ENCODE measurements at regions not wholly inside any gene's neighbourhood (a gene's known extent, or its start where the extent isn't known, plus 50 kb on each side); places are given as distances from the start of the nearest gene placed in this dataset.

DNA sequence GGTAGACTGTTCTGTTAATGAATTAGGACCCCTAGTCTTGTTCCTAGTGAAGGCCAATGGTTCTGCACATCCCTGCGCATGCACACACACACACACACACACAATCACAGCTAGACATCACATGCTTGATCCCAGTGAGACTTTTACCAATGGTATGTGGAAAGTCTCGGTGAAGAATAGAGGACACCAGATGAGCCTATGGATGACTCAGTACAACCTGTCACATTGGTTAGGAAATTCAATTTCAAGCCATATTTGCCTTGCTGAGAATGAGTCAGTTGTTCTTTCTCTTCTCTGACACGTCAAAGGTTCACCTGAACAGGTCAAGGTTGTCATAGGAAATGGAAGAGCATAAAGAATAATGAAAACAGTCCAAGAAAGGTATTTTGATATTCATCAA, 122.0 kb downstream of the SLC17A6 start:
- no peaks in the 10 kb centered on the region for H3K9me3 ChIP-seq (ENCODE audit: control extremely low read depth in 1 of 3, control insufficient read depth in 2 of 3, insufficient read depth in 1 of 3, low read length in 2 of 3)
- Mint-ChIP-seq H3K4me1 (no peaks in the 10 kb centered on the region), H3K9me3 (ENCODE audit: insufficient read depth) (no peaks in the 10 kb centered on the region), H3K4me3 (no peak overlapping the region), H3K27ac (no peak overlapping the region), H3K27me3 (no peaks in the 10 kb centered on the region)
- DNase-seq (no peak), ATAC-seq (ENCODE audit: low read depth) (no peak)
- H3K4me3 ChIP-seq (ENCODE audit: control extremely low read depth in 1 of 5, extremely low read depth in 1 of 5, insufficient read depth in 1 of 5, low read depth in 2 of 5, low read length in 4 of 5): no peak overlapping the region
- CTCF ChIA-PET: no interaction called here
- H3K9ac ChIP-seq (ENCODE audit: low read length): no peak overlapping the region
- intact Hi-C loops (cut with micrococcal nuclease): no loop called here
- no peaks in the 10 kb centered on the region for H3K27me3 ChIP-seq (replicated peaks in 1 of 4; ENCODE audit: control extremely low read depth in 1 of 4, control insufficient read depth in 3 of 4, insufficient read depth in 4 of 4, low read length in 3 of 4)
- POLR2A ChIA-PET: no interaction called here
- no peak overlapping the region for H3K27ac ChIP-seq (ENCODE audit: low read length in 2 of 2)
- H3K4me1 ChIP-seq (ENCODE audit: control insufficient read depth in 2 of 2, insufficient read depth in 2 of 2, low read length in 2 of 2): no peaks in the 10 kb centered on the region
- no peak for TF ChIP-seq EZH2 (IDR thresholded peaks at IDR 0.05; ENCODE audit: borderline replicate concordance, insufficient read depth, low read depth, low read length, poor library complexity, severe bottlenecking)
- TF ChIP-seq, protein P1, sequence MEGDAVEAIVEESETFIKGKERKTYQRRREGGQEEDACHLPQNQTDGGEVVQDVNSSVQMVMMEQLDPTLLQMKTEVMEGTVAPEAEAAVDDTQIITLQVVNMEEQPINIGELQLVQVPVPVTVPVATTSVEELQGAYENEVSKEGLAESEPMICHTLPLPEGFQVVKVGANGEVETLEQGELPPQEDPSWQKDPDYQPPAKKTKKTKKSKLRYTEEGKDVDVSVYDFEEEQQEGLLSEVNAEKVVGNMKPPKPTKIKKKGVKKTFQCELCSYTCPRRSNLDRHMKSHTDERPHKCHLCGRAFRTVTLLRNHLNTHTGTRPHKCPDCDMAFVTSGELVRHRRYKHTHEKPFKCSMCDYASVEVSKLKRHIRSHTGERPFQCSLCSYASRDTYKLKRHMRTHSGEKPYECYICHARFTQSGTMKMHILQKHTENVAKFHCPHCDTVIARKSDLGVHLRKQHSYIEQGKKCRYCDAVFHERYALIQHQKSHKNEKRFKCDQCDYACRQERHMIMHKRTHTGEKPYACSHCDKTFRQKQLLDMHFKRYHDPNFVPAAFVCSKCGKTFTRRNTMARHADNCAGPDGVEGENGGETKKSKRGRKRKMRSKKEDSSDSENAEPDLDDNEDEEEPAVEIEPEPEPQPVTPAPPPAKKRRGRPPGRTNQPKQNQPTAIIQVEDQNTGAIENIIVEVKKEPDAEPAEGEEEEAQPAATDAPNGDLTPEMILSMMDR (IDR thresholded peaks at IDR 0.05): no peak
- H4K20me1 ChIP-seq (ENCODE audit: control insufficient read depth, insufficient read depth, low read length, poor library complexity, severe bottlenecking): no peaks in the 10 kb centered on the region
- no peaks in the 10 kb centered on the region for H3K36me3 ChIP-seq (replicated peaks in 1 of 2; ENCODE audit: control extremely low read depth in 1 of 2, control insufficient read depth in 1 of 2, extremely low read depth in 1 of 2, insufficient read depth in 2 of 2, low read length in 1 of 2)
- no peak overlapping the region for H2AFZ ChIP-seq (ENCODE audit: insufficient read depth, low read depth, low read length, poor library complexity, severe bottlenecking)
- H3K79me2 ChIP-seq (ENCODE audit: control insufficient read depth, insufficient read depth, low read length): no peaks in the 10 kb centered on the region
- no peak overlapping the region for H3K4me2 ChIP-seq (replicated peaks; ENCODE audit: low read depth, low read length, poor library complexity, severe bottlenecking)
- WGBS (ENCODE audit: insufficient coverage): 90% methylated on average over 1 of the region's 3 CpGs

DNA sequence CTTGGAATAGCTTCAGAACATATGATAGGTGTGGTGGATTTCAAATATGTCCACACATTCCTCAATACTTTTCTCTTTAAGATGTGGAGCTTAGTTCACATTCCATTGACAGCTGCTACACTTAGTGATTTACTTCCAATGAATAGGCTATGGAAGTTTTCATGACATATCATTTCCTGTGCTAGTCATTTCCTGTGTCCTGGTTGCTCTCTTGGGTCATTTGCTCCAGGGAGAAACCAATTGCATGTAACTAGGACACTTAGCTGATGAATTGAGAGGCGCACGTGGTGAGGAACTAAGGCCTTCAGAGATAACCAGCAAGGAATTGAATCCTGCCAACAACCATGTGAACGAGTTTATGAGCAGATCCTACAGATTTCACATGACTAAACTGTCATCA, 120.9 kb downstream of the SLC17A6 start:
- no peak overlapping the region for H2AFZ ChIP-seq (ENCODE audit: insufficient read depth, low read depth, low read length, poor library complexity, severe bottlenecking)
- 68% methylated on average over 3 of the region's 3 CpGs for WGBS (ENCODE audit: insufficient coverage)
- no peak overlapping the region for H3K4me3 ChIP-seq (ENCODE audit: control extremely low read depth in 1 of 5, extremely low read depth in 1 of 5, insufficient read depth in 1 of 5, low read depth in 2 of 5, low read length in 4 of 5)
- no peak overlapping the region for H3K27ac Mint-ChIP-seq
- no peaks in the 10 kb centered on the region for H3K9me3 ChIP-seq (ENCODE audit: control extremely low read depth in 1 of 3, control insufficient read depth in 2 of 3, insufficient read depth in 1 of 3, low read length in 2 of 3)
- H3K4me3 Mint-ChIP-seq: no peak overlapping the region
- no peaks in the 10 kb centered on the region for H4K20me1 ChIP-seq (ENCODE audit: control insufficient read depth, insufficient read depth, low read length, poor library complexity, severe bottlenecking)
- no peaks in the 10 kb centered on the region for H3K27me3 Mint-ChIP-seq
- no peak overlapping the region for H3K4me2 ChIP-seq (replicated peaks; ENCODE audit: low read depth, low read length, poor library complexity, severe bottlenecking)
- no peak for DNase-seq
- TF ChIP-seq, protein P1 (IDR thresholded peaks at IDR 0.05): no peak
- no peak for TF ChIP-seq EZH2 (IDR thresholded peaks at IDR 0.05; ENCODE audit: borderline replicate concordance, insufficient read depth, low read depth, low read length, poor library complexity, severe bottlenecking)
- H3K9me3 Mint-ChIP-seq (ENCODE audit: insufficient read depth): no peaks in the 10 kb centered on the region
- ChIA-PET POLR2A (no interaction called here), CTCF (no interaction called here)
- no peak overlapping the region for H3K9ac ChIP-seq (ENCODE audit: low read length)
- H3K4me1 ChIP-seq (ENCODE audit: control insufficient read depth in 2 of 2, insufficient read depth in 2 of 2, low read length in 2 of 2): no peaks in the 10 kb centered on the region
- intact Hi-C loops (cut with micrococcal nuclease): no loop called here
- no peaks in the 10 kb centered on the region for H3K36me3 ChIP-seq (replicated peaks in 1 of 2; ENCODE audit: control extremely low read depth in 1 of 2, control insufficient read depth in 1 of 2, extremely low read depth in 1 of 2, insufficient read depth in 2 of 2, low read length in 1 of 2)
- H3K27ac ChIP-seq (ENCODE audit: low read length in 2 of 2): no peak overlapping the region
- ATAC-seq (ENCODE audit: low read depth): no peak
- H3K27me3 ChIP-seq (replicated peaks in 1 of 4; ENCODE audit: control extremely low read depth in 1 of 4, control insufficient read depth in 3 of 4, insufficient read depth in 4 of 4, low read length in 3 of 4): no peaks in the 10 kb centered on the region
- no peaks in the 10 kb centered on the region for H3K79me2 ChIP-seq (ENCODE audit: control insufficient read depth, insufficient read depth, low read length)
- H3K4me1 Mint-ChIP-seq: no peaks in the 10 kb centered on the region

All from B cell (primary cell).